GM12891 (cell line): ENCODE measurements at regions not wholly inside any gene's neighbourhood (a gene's known extent, or its start where the extent isn't known, plus 50 kb on each side); places are given as distances from the start of the nearest gene placed in this dataset.

Experiments
- POLR2A ChIP-seq: IDR thresholded peaks from 2 replicates; pipeline ENCODE4 v1.6.1; 2011; ENCODE audit warnings: low read depth, low read length, control low read depth
- POLR2AphosphoS5 ChIP-seq: IDR thresholded peaks from 2 replicates; pipeline ENCODE4 v1.6.1; 2011; ENCODE audit warnings: low read depth, low read length, control low read depth
- POU2F2 ChIP-seq: IDR thresholded peaks from 2 replicates; pipeline ENCODE4 v1.6.1; 2011; ENCODE audit warnings: low read depth, mild to moderate bottlenecking, control low read depth, low read length, moderate library complexity
- TAF1 ChIP-seq: IDR thresholded peaks from 2 replicates; pipeline ENCODE4 v1.6.1; 2011; ENCODE audit warnings: low read depth, low read length, control low read depth

GRCh38 chr17:12313786-12314185 is 293.1 kb downstream of the MAP2K4 start:
- no peak for TF ChIP-seq TAF1
- no peak for TF ChIP-seq POLR2AphosphoS5
- no peak for TF ChIP-seq POLR2A
- TF ChIP-seq POU2F2, result no peak
